Naive thymus-derived CD4-positive, alpha-beta T cell (primary cell): ENCODE measurements at regions not wholly inside any gene's neighbourhood (a gene's known extent, or its start where the extent isn't known, plus 50 kb on each side); places are given as distances from the start of the nearest gene placed in this dataset.
A peak's percentile ranks its signal among the peaks of the same experiment; 100 is the strongest.

Source experiments
- ATAC-seq: fragments of 150-1000 bp; cut with Tn5 transposase; 2 replicates; pipeline ENCODE4 v1.10.0; 2021; ENCODE audit warnings: mild to moderate bottlenecking, moderate library complexity
- CTCF ChIA-PET: fragments of 350-600 bp; sonication (Branson Sonifier 250); formaldehyde crosslinking; loops from one replicate; lab custom pipeline; 2021; ENCODE audit warnings: antibody characterized with exemption; lab: Charles Lee
- POLR2A ChIA-PET: fragments of 350-600 bp; sonication (Branson Sonifier 250); formaldehyde crosslinking; loops from one replicate; lab custom pipeline; 2021; ENCODE audit warnings: antibody characterized with exemption, inconsistent platforms; lab: Charles Lee
- DNase-seq, 9 donors: peaks; one replicate each; pipeline versions ENCODE4 v3.0.0 to v3.0.0-alpha.2; 2020 to 2022; ENCODE audit warnings: mixed read lengths in 1 of 9
- H3K27ac ChIP-seq: one replicate; pipeline ENCODE4 v1.7.0; 2013; ENCODE audit warnings: mild to moderate bottlenecking, low read depth, low read length, moderate library complexity
- H3K27me3 ChIP-seq, 2 donors: one replicate each; pipeline ENCODE4 v1.7.0; 2013; ENCODE audit warnings: low read length in 2 of 2, mild to moderate bottlenecking in 2 of 2, moderate library complexity in 2 of 2; ENCODE audit not compliant: control insufficient read depth in 2 of 2, insufficient read depth in 2 of 2
- H3K36me3 ChIP-seq, 3 experiments: 1 replicate in 2 of 3; 2 replicates in 1 of 3; pipeline ENCODE4 v1.7.0; 2013; ENCODE audit warnings: low read length in 3 of 3, mild to moderate bottlenecking in 3 of 3, moderate library complexity in 1 of 3; ENCODE audit not compliant: insufficient read depth in 3 of 3, control insufficient read depth in 2 of 3
- H3K4me1 ChIP-seq, 2 donors: one replicate each; pipeline ENCODE4 v1.7.0; 2013; ENCODE audit warnings: low read length in 2 of 2, mild to moderate bottlenecking in 2 of 2, moderate library complexity in 1 of 2; ENCODE audit not compliant: control insufficient read depth in 2 of 2, insufficient read depth in 2 of 2
- H3K4me3 ChIP-seq: 2 replicates; pipeline ENCODE4 v1.7.0; 2013; ENCODE audit warnings: mild to moderate bottlenecking, low read length
- H3K9me3 ChIP-seq, 3 experiments: 1 replicate in 2 of 3; 2 replicates in 1 of 3; pipeline ENCODE4 v1.7.0; 2013; ENCODE audit warnings: low read length in 3 of 3; ENCODE audit not compliant: control insufficient read depth in 2 of 3
- H3K27ac Mint-ChIP-seq, 9 donors: one replicate each; pipeline ENCODE4 v1.8.0; 2020 to 2022; ENCODE audit warnings: mixed read lengths in 9 of 9, mild to moderate bottlenecking in 8 of 9, moderate library complexity in 5 of 9, inconsistent platforms in 2 of 9
- H3K27me3 Mint-ChIP-seq, 5 donors: one replicate each; pipeline ENCODE4 v1.8.0; 2021 to 2022; ENCODE audit warnings: mixed read lengths in 5 of 5, mild to moderate bottlenecking in 1 of 5
- H3K36me3 Mint-ChIP-seq, 5 donors: one replicate each; pipeline ENCODE4 v1.8.0; 2020 to 2022; ENCODE audit warnings: mixed read lengths in 5 of 5, mild to moderate bottlenecking in 3 of 5, inconsistent platforms in 1 of 5
- H3K4me1 Mint-ChIP-seq, 7 donors: one replicate each; pipeline ENCODE4 v1.8.0; 2020 to 2022; ENCODE audit warnings: mixed read lengths in 7 of 7, mild to moderate bottlenecking in 3 of 7, inconsistent platforms in 1 of 7
- H3K4me3 Mint-ChIP-seq, 10 donors: one replicate each; pipeline ENCODE4 v1.8.0; 2020 to 2022; ENCODE audit warnings: mild to moderate bottlenecking in 10 of 10, mixed read lengths in 10 of 10, moderate library complexity in 6 of 10, inconsistent platforms in 2 of 10
- H3K9me3 Mint-ChIP-seq, 11 donors: one replicate each; pipeline ENCODE4 v1.8.0; 2020 to 2022; ENCODE audit warnings: mixed read lengths in 11 of 11, mild to moderate bottlenecking in 4 of 11, inconsistent platforms in 1 of 11, moderate library complexity in 1 of 11
- intact Hi-C, 2 donors: fragments of 100-400 bp; cut with micrococcal nuclease; formaldehyde crosslinking; loops; one replicate each; pipeline ENCODE4 v1.15.1; 2023

DNA sequence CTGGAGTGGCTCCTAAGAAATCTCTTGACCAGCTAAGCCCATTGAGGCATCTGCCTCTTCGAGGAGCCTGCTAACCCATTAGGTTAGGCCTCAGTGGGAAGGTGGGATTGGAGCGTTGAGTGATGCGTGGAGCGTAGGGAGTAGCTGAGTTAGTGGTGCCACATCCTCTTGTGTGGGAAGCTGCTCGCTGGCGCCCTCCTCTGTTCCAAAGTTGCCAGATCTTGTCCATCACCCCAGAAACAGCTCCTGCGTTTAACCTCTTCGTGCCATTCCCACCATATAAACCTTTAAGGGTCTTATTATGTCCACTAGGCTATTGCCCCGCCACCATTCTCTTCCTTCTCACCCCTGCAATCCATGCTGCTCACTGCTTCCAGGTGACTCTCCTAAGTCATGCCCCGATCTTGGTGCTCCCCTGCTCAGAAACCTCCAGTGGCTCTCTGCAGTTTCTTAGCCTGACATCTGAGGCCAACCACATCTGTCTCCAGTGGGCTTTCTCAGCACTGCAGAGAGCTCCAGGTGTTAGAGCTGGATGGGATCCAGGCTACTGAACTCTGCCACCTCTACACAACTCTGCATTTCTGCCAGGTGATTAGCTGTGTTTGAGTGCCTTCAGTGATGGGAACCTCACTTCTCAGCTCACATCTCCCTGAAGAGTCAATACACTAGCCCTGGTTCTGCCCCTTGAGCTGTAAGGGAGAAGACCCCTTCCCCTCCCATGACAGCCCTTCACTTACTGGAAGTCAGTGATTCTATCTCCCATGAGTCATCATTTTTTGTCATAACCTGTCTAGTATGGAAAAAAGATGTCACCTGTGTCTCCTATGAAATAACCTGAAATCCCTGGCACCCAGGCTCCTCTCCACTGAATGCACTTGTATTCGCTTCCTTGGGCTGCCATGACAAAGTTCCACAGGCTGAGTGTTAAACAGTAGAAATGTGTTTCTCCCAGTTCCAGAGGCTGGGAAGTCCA lies 65.0 kb upstream of the FGFR2 start:
- Histone ChIP-seq H3K4me3 (no peak overlapping the region), H3K9me3 (no peaks in the 10 kb centered on the region), H3K27me3 (no peaks in the 10 kb centered on the region), H3K4me1 (no peaks in the 10 kb centered on the region), H3K36me3 (no peaks in the 10 kb centered on the region), H3K27ac (no peak overlapping the region)
- DNase-seq: no peak
- ChIA-PET POLR2A (no interaction called here), CTCF (no interaction called here)
- peak overlapping the region in 1 of 10 donors; percentile 3 for H3K4me3 Mint-ChIP-seq
- intact Hi-C loops: no loop called here
- no peak overlapping the region for H3K27ac Mint-ChIP-seq
- no peak for ATAC-seq
- H3K9me3 Mint-ChIP-seq: peaks cover 2 to 17% (median 8%) of the 10 kb centered on the region in 11 donors
- no peaks in the 10 kb centered on the region for H3K36me3 Mint-ChIP-seq
- H3K4me1 Mint-ChIP-seq: no peaks in the 10 kb centered on the region
- peaks cover 2 to 29% (median 8%) of the 10 kb centered on the region in 5 donors for H3K27me3 Mint-ChIP-seq

DNA sequence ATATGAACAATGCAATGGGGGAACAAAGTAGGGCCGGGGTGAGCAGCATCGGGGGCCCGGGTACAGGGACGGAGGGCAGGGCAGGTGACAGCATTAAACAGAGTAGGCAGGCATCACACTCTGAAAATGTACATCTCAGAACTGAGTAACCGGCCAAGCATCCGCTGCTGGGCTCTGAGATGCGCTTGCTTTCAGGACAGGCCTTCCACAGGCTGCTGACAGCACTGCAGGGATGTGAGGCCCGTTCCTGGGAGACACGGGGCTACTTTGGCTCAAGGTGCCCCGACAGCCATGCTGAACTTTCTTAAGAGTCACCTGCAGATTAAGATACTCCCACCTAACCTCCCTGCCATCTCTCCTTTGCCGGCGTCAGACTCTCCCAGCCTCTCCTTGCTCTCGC lies 64.3 kb upstream of the FGFR2 start:
- Mint-ChIP-seq H3K27ac (no peak overlapping the region), H3K36me3 (no peaks in the 10 kb centered on the region), H3K4me3 (no peak overlapping the region), H3K9me3 (peaks cover 2 to 17% (median 8%) of the 10 kb centered on the region in 11 donors), H3K27me3 (peaks cover 0 to 29% (median 4%) of the 10 kb centered on the region in 5 donors), H3K4me1 (no peaks in the 10 kb centered on the region)
- intact Hi-C loops: no loop called here
- Histone ChIP-seq H3K4me3 (no peak overlapping the region), H3K4me1 (no peaks in the 10 kb centered on the region), H3K27ac (no peak overlapping the region), H3K9me3 (no peaks in the 10 kb centered on the region), H3K36me3 (no peaks in the 10 kb centered on the region), H3K27me3 (no peaks in the 10 kb centered on the region)
- POLR2A ChIA-PET: no interaction called here
- no peak for ATAC-seq
- DNase-seq: no peak
- CTCF ChIA-PET: no interaction called here

DNA sequence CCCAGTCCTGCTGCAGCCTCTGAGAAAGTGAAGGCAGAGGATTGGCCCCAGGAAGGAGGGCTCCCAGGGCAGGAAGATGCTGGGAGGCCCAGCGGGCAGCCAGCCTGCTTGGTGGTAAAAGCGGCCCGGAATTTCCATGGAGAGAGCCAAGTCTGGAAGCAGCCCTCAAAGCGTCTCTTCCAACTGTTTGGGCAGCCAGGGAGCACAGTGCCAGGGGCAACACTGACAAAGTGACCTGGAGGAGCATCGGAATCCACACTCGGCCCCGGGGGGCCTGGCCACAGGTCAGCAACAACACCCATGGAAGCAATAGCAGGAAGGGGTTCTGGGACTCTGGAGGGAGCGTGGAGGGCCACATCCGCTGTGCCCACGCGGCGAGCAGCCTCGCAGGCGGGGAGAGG lies 63.2 kb upstream of the FGFR2 start:
- no peak for ATAC-seq
- Mint-ChIP-seq H3K4me1 (no peaks in the 10 kb centered on the region), H3K27me3 (peaks cover 0 to 29% (median 4%) of the 10 kb centered on the region in 5 donors), H3K9me3 (peaks cover 2 to 17% (median 8%) of the 10 kb centered on the region in 11 donors), H3K4me3 (no peak overlapping the region), H3K36me3 (no peaks in the 10 kb centered on the region), H3K27ac (no peak overlapping the region)
- Histone ChIP-seq H3K27me3 (no peaks in the 10 kb centered on the region), H3K4me3 (no peak overlapping the region), H3K36me3 (no peaks in the 10 kb centered on the region), H3K27ac (no peak overlapping the region), H3K9me3 (no peaks in the 10 kb centered on the region), H3K4me1 (no peaks in the 10 kb centered on the region)
- CTCF ChIA-PET: no interaction called here
- intact Hi-C loops: no loop called here
- DNase-seq: no peak
- POLR2A ChIA-PET: no interaction called here

DNA sequence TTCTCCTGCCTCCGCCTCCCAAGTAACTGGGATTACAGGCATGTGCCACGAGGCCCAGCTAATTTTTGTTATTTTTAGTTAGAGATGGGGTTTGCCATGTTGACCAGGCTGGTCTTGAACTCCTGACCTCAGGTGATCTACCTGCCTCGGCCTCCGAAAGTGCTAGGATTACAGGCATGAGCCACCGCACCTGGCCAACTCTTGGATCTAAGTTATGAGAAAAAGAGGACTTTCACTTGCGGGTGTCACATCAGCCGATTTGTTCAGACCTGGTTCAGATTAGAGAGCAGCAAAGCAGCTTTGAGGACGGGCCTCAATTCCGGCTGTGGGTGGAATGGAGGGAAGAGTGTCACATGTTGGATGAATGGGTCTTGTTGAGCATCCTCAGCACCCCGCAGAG lies 61.0 kb upstream of the FGFR2 start:
- intact Hi-C loops: no loop called here
- H3K36me3 Mint-ChIP-seq: no peaks in the 10 kb centered on the region
- H3K9me3 Mint-ChIP-seq: peaks cover 0 to 11% (median 2%) of the 10 kb centered on the region in 11 donors
- no peaks in the 10 kb centered on the region for H3K4me1 Mint-ChIP-seq
- H3K27ac Mint-ChIP-seq: no peak overlapping the region
- H3K9me3 ChIP-seq: no peaks in the 10 kb centered on the region
- H3K36me3 ChIP-seq: no peaks in the 10 kb centered on the region
- H3K4me3 Mint-ChIP-seq: no peak overlapping the region
- peaks cover 0 to 23% (median 4%) of the 10 kb centered on the region in 5 donors for H3K27me3 Mint-ChIP-seq
- H3K4me1 ChIP-seq: no peaks in the 10 kb centered on the region
- ChIA-PET POLR2A (no interaction called here), CTCF (no interaction called here)
- DNase-seq (no peak), ATAC-seq (no peak)
- H3K27ac ChIP-seq: no peak overlapping the region
- H3K4me3 ChIP-seq: no peak overlapping the region
- no peaks in the 10 kb centered on the region for H3K27me3 ChIP-seq

DNA sequence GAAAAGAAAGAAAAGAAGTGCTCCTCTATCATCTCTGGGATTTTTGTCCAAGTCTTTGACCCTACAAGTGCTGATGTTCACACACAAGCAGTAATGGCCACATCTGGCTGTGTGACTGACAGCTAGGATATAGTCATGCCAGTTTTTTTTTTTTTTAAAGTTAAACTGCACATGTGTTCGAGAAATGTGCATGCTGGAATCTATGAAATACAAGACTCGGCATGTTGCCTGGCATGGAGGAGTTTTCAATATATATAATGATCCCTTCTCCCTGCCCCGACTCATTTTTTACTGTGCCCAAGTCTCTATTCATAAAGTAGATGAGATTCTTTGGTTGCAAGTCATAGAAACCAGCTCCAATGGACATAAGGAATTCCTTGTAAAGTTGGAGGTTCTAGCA lies 60.4 kb upstream of the FGFR2 start:
- Mint-ChIP-seq H3K27ac (no peak overlapping the region), H3K36me3 (no peaks in the 10 kb centered on the region), H3K4me3 (no peak overlapping the region), H3K27me3 (peaks cover 0 to 20% (median 4%) of the 10 kb centered on the region in 5 donors), H3K4me1 (no peaks in the 10 kb centered on the region), H3K9me3 (peaks cover 0 to 11% (median 3%) of the 10 kb centered on the region in 11 donors)
- Histone ChIP-seq H3K4me1 (no peaks in the 10 kb centered on the region), H3K36me3 (no peaks in the 10 kb centered on the region), H3K9me3 (no peaks in the 10 kb centered on the region), H3K27ac (no peak overlapping the region), H3K4me3 (no peak overlapping the region), H3K27me3 (no peaks in the 10 kb centered on the region)
- DNase-seq: no peak
- ChIA-PET CTCF (no interaction called here), POLR2A (no interaction called here)
- ATAC-seq: no peak
- intact Hi-C loops: no loop called here

DNA sequence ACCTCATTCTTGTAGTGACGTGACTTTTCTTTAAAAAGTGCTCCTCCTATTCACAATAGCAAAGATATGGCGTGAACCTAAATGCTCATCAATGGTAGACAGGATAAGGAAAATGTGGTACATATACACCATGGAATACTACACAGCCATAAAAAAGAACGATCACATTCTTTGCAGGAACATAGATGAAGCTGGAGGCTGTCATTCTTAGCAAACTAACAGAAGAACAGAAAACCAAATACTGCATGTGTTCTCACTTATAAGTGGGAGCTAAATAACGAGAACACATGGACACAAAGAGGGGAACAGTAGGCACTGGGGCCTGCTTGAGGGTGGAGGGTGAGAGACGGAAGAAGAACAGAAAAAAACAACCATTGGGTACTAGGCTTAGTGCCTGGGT lies 59.9 kb upstream of the FGFR2 start:
- ATAC-seq: no peak
- intact Hi-C loops: no loop called here
- no peaks in the 10 kb centered on the region for H3K36me3 ChIP-seq
- Mint-ChIP-seq H3K4me1 (no peaks in the 10 kb centered on the region), H3K9me3 (peaks cover 0 to 10% (median 3%) of the 10 kb centered on the region in 11 donors), H3K27ac (no peak overlapping the region), H3K4me3 (no peak overlapping the region), H3K36me3 (no peaks in the 10 kb centered on the region), H3K27me3 (peaks cover 0 to 15% (median 4%) of the 10 kb centered on the region in 5 donors)
- DNase-seq: no peak
- no peak overlapping the region for H3K27ac ChIP-seq
- no peaks in the 10 kb centered on the region for H3K4me1 ChIP-seq
- no peaks in the 10 kb centered on the region for H3K9me3 ChIP-seq
- ChIA-PET POLR2A (no interaction called here), CTCF (no interaction called here)
- no peaks in the 10 kb centered on the region for H3K27me3 ChIP-seq
- H3K4me3 ChIP-seq: no peak overlapping the region
